OCI-LY7 (cell line): ENCODE measurements at regions not wholly inside any gene's neighbourhood (a gene's known extent, or its start where the extent isn't known, plus 50 kb on each side); places are given as distances from the start of the nearest gene placed in this dataset.

Source experiments
- BruUV-seq: library from RNA; stranded (reverse); fragments of 400-500 nt; replicated peaks from 2 replicates; lab custom pipeline; 2021; lab: Mats Ljungman, UMichigan
- CTCF ChIA-PET: fragments of 300-600 bp; sonication (Branson Sonifier 250); formaldehyde crosslinking; loops from one replicate; lab custom pipeline; 2022; ENCODE audit warnings: antibody characterized with exemption; ENCODE audit not compliant: unreplicated experiment; lab: Charles Lee
- POLR2A ChIA-PET: fragments of 300-600 bp; sonication (Branson Sonifier 250); formaldehyde crosslinking; loops from one replicate; lab custom pipeline; 2022; ENCODE audit warnings: antibody characterized with exemption; lab: Charles Lee
- DNase-seq: peaks from one replicate; pipeline ENCODE4 v3.0.0-alpha.2; 2015; ENCODE audit warnings: low spot score
- H2AFZ ChIP-seq: fragments of 200-600 bp; sonication (generic), shearing (Covaris generic); 2 replicates; pipeline ENCODE4 v1.6.1; 2014; ENCODE audit warnings: mild to moderate bottlenecking, antibody characterized with exemption, low read length, moderate library complexity
- H3K27ac ChIP-seq: fragments of 200-600 bp; sonication (generic); 2 replicates; pipeline ENCODE4 v1.5.1; 2014; ENCODE audit warnings: mixed run types, low read depth, mild to moderate bottlenecking, moderate library complexity, low read length, inconsistent platforms; ENCODE audit not compliant: poor library complexity, severe bottlenecking
- H3K36me3 ChIP-seq: fragments of 200-600 bp; sonication (generic); 2 replicates; pipeline ENCODE4 v1.6.1; 2014; ENCODE audit warnings: mild to moderate bottlenecking, antibody characterized with exemption, low read length, moderate library complexity, mixed read lengths; ENCODE audit not compliant: insufficient read depth
- H3K4me1 ChIP-seq: fragments of 200-600 bp; sonication (generic); 2 replicates; pipeline ENCODE4 v1.5.1; 2014; ENCODE audit warnings: mild to moderate bottlenecking, low read length; ENCODE audit not compliant: insufficient read depth, poor library complexity, severe bottlenecking
- H3K4me2 ChIP-seq: fragments of 200-600 bp; sonication (generic); 2 replicates; pipeline ENCODE4 v1.6.1; 2014; ENCODE audit warnings: mild to moderate bottlenecking, low read length
- H3K4me3 ChIP-seq: fragments of 200-600 bp; sonication (generic); 2 replicates; pipeline ENCODE4 v1.5.1; 2014; ENCODE audit warnings: mild to moderate bottlenecking, low read depth, low read length; ENCODE audit not compliant: poor library complexity, severe bottlenecking
- H3K79me2 ChIP-seq: fragments of 200-600 bp; sonication (generic); 2 replicates; pipeline ENCODE4 v1.6.1; 2016; ENCODE audit warnings: low read depth, mild to moderate bottlenecking, low read length, moderate library complexity, mixed read lengths; ENCODE audit not compliant: insufficient read depth
- H3K9me2 ChIP-seq: fragments of 200-600 bp; sonication (generic); 2 replicates; pipeline ENCODE4 v1.6.1; 2016; ENCODE audit warnings: mild to moderate bottlenecking, low read length, mixed read lengths; ENCODE audit not compliant: insufficient read depth
- H3K9me3 ChIP-seq: fragments of 200-600 bp; sonication (generic); 2 replicates; pipeline ENCODE4 v1.6.1; 2014; ENCODE audit warnings: mild to moderate bottlenecking, mixed run types, low read length, mixed read lengths
- H4K20me1 ChIP-seq: fragments of 200-600 bp; sonication (generic); 2 replicates; pipeline ENCODE4 v1.6.1; 2014; ENCODE audit warnings: mild to moderate bottlenecking, antibody characterized with exemption, low read length, moderate library complexity, mixed read lengths; ENCODE audit not compliant: insufficient read depth
- CTCF ChIP-seq: fragments of 200-600 bp; sonication (generic); conservative IDR thresholded peaks from 2 replicates; pipeline ENCODE4 v1.5.1; 2014; ENCODE audit warnings: mild to moderate bottlenecking, antibody characterized with exemption, low read length, moderate library complexity, mixed read lengths
- EZH2phosphoT487 ChIP-seq: fragments of 200-600 bp; sonication (generic); IDR thresholded peaks from 2 replicates; pipeline ENCODE4 v1.6.1; 2018; ENCODE audit warnings: low read depth, borderline replicate concordance, mild to moderate bottlenecking, mixed run types, antibody characterized with exemption, low read length, moderate library complexity, mixed read lengths
- intact Hi-C: fragments of 100-400 bp; cut with micrococcal nuclease; formaldehyde crosslinking; loops from one replicate; pipeline ENCODE4 v1.10.0; 2022; ENCODE audit not compliant: unreplicated experiment

- no peak overlapping the region for H3K27ac ChIP-seq
- ChIA-PET CTCF (no interaction called here), POLR2A (no interaction called here)
- H2AFZ ChIP-seq, result no peak overlapping the region
- DNase-seq, result no peak
- intact Hi-C loops, result no loop called here
- no peak overlapping the region for H3K4me2 ChIP-seq
- H3K9me2 ChIP-seq, result no peaks in the 10 kb centered on the region
- no peak for TF ChIP-seq EZH2phosphoT487
- TF ChIP-seq CTCF, result no peak
- H3K79me2 ChIP-seq, result no peaks in the 10 kb centered on the region
- H3K9me3 ChIP-seq, result no peaks in the 10 kb centered on the region
- H3K4me3 ChIP-seq, result no peak overlapping the region
- BruUV-seq, result no TSS peak
- no peaks in the 10 kb centered on the region for H3K4me1 ChIP-seq
- H3K36me3 ChIP-seq, result no peaks in the 10 kb centered on the region
- H4K20me1 ChIP-seq, result no peaks in the 10 kb centered on the region
These were observed 286.2 kb upstream of the UBE2E2 start for GRCh38 chr3:22916933-22917332.

- POLR2A ChIA-PET, result no interaction called here
- intact Hi-C loops, result loop anchor here (10.0 kb wide), 1 partner anchor 885 kb away; the partner anchor contains the start of gene UBE2E1
These were observed 283.1 kb upstream of the UBE2E2 start for GRCh38 chr3:22920006-22920405.

More at GRCh38 chr3:22920006-22920405, 283.1 kb upstream of the UBE2E2 start:
- Histone ChIP-seq H3K36me3 (no peaks in the 10 kb centered on the region), H4K20me1 (no peaks in the 10 kb centered on the region), H2AFZ (no peak overlapping the region), H3K4me3 (no peak overlapping the region), H3K27ac (no peak overlapping the region), H3K4me2 (no peak overlapping the region), H3K4me1 (no peaks in the 10 kb centered on the region), H3K79me2 (no peaks in the 10 kb centered on the region), H3K9me2 (no peaks in the 10 kb centered on the region), H3K9me3 (no peaks in the 10 kb centered on the region)
- BruUV-seq, result no TSS peak
- CTCF ChIA-PET, result no interaction called here
- TF ChIP-seq CTCF, result no peak
- TF ChIP-seq EZH2phosphoT487, result no peak
- no peak for DNase-seq
